ENCODE measurements at regions not wholly inside any gene's neighbourhood (a gene's known extent, or its start where the extent isn't known, plus 50 kb on each side); places are given as distances from the start of the nearest gene placed in this dataset.

DNA sequence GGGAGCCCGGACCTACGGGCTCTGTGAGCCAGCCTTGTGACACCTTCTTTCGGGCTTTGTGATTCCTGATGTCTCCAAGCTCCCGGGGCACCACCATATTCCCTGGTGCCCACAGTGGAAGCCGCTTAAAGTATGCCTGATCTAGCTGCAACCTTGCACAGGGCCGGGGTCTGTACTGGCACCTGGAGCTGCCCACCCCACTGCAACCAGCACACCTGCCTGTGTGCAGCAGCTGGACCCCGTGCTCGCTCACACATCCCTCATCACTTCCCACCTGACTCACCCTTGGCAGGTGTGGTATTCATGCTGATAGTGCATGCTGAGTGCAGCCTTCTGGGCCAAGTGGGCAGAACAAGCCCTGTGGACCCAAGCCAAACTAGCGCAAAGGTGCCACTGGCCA, 1981.1 kb upstream of the PCDH20 start:
- POLR2A ChIA-PET, result no interaction called here
- H3K27ac Mint-ChIP-seq, result no peak overlapping the region
- H3K4me1 Mint-ChIP-seq (ENCODE audit: low read depth), result no peaks in the 10 kb centered on the region
- Histone ChIP-seq H3K36me3 (ENCODE audit: insufficient read depth, low read length) (no peaks in the 10 kb centered on the region), H3K4me1 (ENCODE audit: insufficient read depth, low read length) (no peaks in the 10 kb centered on the region), H3K27me3 (ENCODE audit: control insufficient read depth in 1 of 2, insufficient read depth in 2 of 2, low read length in 2 of 2) (no peaks in the 10 kb centered on the region), H3K9me3 (ENCODE audit: control insufficient read depth in 1 of 2, insufficient read depth in 1 of 2, low read length in 2 of 2) (peaks cover 0 to 6% of the 10 kb centered on the region in 2 experiments), H3K4me3 (ENCODE audit: low read length) (no peak overlapping the region), H3K27ac (ENCODE audit: low read depth in 1 of 2, low read length in 2 of 2) (no peak overlapping the region)
- H3K9me3 Mint-ChIP-seq, result peaks cover 5% of the 10 kb centered on the region
- no peaks in the 10 kb centered on the region for H3K27me3 Mint-ChIP-seq
- ATAC-seq (ENCODE audit: poor library complexity) (no peak), DNase-seq (no peak)
- CTCF ChIA-PET, result no interaction called here
- H3K36me3 Mint-ChIP-seq (ENCODE audit: low read depth), result no peaks in the 10 kb centered on the region
- intact Hi-C loops (cut with DNase I, micrococcal nuclease), result no loop called here
- no peak overlapping the region for H3K4me3 Mint-ChIP-seq
- TF ChIP-seq, protein P1, sequence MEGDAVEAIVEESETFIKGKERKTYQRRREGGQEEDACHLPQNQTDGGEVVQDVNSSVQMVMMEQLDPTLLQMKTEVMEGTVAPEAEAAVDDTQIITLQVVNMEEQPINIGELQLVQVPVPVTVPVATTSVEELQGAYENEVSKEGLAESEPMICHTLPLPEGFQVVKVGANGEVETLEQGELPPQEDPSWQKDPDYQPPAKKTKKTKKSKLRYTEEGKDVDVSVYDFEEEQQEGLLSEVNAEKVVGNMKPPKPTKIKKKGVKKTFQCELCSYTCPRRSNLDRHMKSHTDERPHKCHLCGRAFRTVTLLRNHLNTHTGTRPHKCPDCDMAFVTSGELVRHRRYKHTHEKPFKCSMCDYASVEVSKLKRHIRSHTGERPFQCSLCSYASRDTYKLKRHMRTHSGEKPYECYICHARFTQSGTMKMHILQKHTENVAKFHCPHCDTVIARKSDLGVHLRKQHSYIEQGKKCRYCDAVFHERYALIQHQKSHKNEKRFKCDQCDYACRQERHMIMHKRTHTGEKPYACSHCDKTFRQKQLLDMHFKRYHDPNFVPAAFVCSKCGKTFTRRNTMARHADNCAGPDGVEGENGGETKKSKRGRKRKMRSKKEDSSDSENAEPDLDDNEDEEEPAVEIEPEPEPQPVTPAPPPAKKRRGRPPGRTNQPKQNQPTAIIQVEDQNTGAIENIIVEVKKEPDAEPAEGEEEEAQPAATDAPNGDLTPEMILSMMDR (IDR thresholded peaks at IDR 0.05), result no peak

DNA sequence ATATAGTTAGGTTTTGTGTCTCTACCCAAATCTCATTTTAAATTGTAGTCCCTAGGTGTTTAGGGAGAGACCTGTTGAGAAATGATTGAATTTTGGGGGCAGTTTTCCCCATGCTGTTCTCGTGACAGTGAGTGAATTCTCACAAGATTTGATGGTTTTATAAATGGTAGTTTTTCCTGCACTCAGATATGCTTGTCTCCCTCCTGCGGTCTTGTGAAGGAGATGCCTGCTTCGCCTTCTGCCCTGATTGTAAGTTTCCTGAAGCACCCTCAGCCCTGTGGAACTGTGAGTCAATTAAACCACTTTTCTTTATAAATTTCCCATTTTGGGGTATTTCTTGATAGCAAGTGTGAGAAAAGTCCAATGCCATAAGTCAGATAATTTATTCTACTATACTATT, 1977.5 kb upstream of the PCDH20 start:
- no peaks in the 10 kb centered on the region for H3K27me3 Mint-ChIP-seq
- H3K4me1 ChIP-seq (ENCODE audit: insufficient read depth, low read length), result no peaks in the 10 kb centered on the region
- TF ChIP-seq, protein P1 (IDR thresholded peaks at IDR 0.05), result no peak
- no peak for DNase-seq
- H3K4me3 ChIP-seq (ENCODE audit: low read length), result no peak overlapping the region
- H3K27ac Mint-ChIP-seq, result no peak overlapping the region
- H3K9me3 ChIP-seq (ENCODE audit: control insufficient read depth in 1 of 2, insufficient read depth in 1 of 2, low read length in 2 of 2), result peaks cover 5 to 14% of the 10 kb centered on the region in 2 experiments
- H3K36me3 ChIP-seq (ENCODE audit: insufficient read depth, low read length), result no peaks in the 10 kb centered on the region
- ATAC-seq (ENCODE audit: poor library complexity), result no peak
- H3K27me3 ChIP-seq (ENCODE audit: control insufficient read depth in 1 of 2, insufficient read depth in 2 of 2, low read length in 2 of 2), result no peaks in the 10 kb centered on the region
- no peak overlapping the region for H3K27ac ChIP-seq (ENCODE audit: low read depth in 1 of 2, low read length in 2 of 2)
- ChIA-PET POLR2A (no interaction called here), CTCF (no interaction called here)
- peaks cover 5% of the 10 kb centered on the region for H3K9me3 Mint-ChIP-seq
- no peak overlapping the region for H3K4me3 Mint-ChIP-seq
- H3K4me1 Mint-ChIP-seq (ENCODE audit: low read depth), result no peaks in the 10 kb centered on the region
- H3K36me3 Mint-ChIP-seq (ENCODE audit: low read depth), result no peaks in the 10 kb centered on the region
- intact Hi-C loops (cut with DNase I, micrococcal nuclease), result no loop called here

DNA sequence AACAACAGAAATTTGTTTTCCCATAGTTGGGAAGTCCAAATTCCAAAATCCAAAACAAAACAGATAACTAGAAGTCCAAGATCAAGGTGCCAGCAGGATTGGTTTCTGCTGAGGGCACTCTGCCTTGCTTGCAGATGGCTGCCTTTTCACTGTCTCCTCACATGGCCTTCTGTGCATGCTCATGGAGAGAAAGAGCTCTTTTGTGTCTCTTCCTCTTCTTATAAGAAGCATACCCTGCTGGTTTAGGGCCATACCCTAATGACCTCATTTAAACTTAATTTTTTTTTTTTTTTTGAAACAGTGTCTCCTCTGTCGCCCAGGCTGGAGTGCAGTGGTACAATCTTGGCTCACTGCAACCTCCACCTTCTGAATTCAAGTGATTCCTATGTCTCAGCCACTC, 1974.1 kb upstream of the PCDH20 start:
- POLR2A ChIA-PET, result no interaction called here
- H3K4me1 Mint-ChIP-seq (ENCODE audit: low read depth), result no peaks in the 10 kb centered on the region
- TF ChIP-seq, protein P1 (IDR thresholded peaks at IDR 0.05), result no peak

More for the DNA sequence above, 1974.1 kb upstream of the PCDH20 start:
- Histone ChIP-seq H3K9me3 (ENCODE audit: control insufficient read depth in 1 of 2, insufficient read depth in 1 of 2, low read length in 2 of 2) (peaks cover 5 to 8% of the 10 kb centered on the region in 2 experiments), H3K36me3 (ENCODE audit: insufficient read depth, low read length) (no peaks in the 10 kb centered on the region), H3K4me1 (ENCODE audit: insufficient read depth, low read length) (no peaks in the 10 kb centered on the region), H3K4me3 (ENCODE audit: low read length) (no peak overlapping the region), H3K27me3 (ENCODE audit: control insufficient read depth in 1 of 2, insufficient read depth in 2 of 2, low read length in 2 of 2) (no peaks in the 10 kb centered on the region), H3K27ac (ENCODE audit: low read depth in 1 of 2, low read length in 2 of 2) (no peak overlapping the region)
- H3K9me3 Mint-ChIP-seq, result peaks cover 8% of the 10 kb centered on the region
- no peak overlapping the region for H3K27ac Mint-ChIP-seq
- no peaks in the 10 kb centered on the region for H3K36me3 Mint-ChIP-seq (ENCODE audit: low read depth)
- ATAC-seq (ENCODE audit: poor library complexity) (no peak), DNase-seq (no peak)
- H3K27me3 Mint-ChIP-seq, result no peaks in the 10 kb centered on the region
- intact Hi-C loops (cut with DNase I, micrococcal nuclease), result no loop called here
- H3K4me3 Mint-ChIP-seq, result no peak overlapping the region
- CTCF ChIA-PET, result no interaction called here
